ENCODE measurements at regions not wholly inside any gene's neighbourhood (a gene's known extent, or its start where the extent isn't known, plus 50 kb on each side); places are given as distances from the start of the nearest gene placed in this dataset.

GRCh38 chr3:162287600-162287999 lies 791.0 kb downstream of the OTOL1 start:
- no peak for DNase-seq (ENCODE audit: low spot score)
- no peak for FAIRE-seq

GRCh38 chr3:162292409-162292808 lies 795.8 kb downstream of the OTOL1 start:
- DNase-seq (ENCODE audit: low spot score) (no peak), FAIRE-seq (no peak)

GRCh38 chr3:162295323-162295983 lies 798.8 kb downstream of the OTOL1 start:
- DNase-seq (ENCODE audit: low spot score) = peak; percentile 49
- FAIRE-seq = no peak

GRCh38 chr3:162302983-162303624 lies 806.5 kb downstream of the OTOL1 start:
- FAIRE-seq (peak; percentile 23), DNase-seq (ENCODE audit: low spot score) (no peak)

GRCh38 chr3:162317046-162317445 lies 820.4 kb downstream of the OTOL1 start:
- FAIRE-seq = no peak
- no peak for DNase-seq (ENCODE audit: low spot score)

- no peak for DNase-seq (ENCODE audit: low spot score)
- FAIRE-seq = no peak
Measured at GRCh38 chr3:162328649-162329048, 832.0 kb downstream of the OTOL1 start.

GRCh38 chr3:162329514-162329913 lies 832.9 kb downstream of the OTOL1 start:
- FAIRE-seq (no peak), DNase-seq (ENCODE audit: low spot score) (no peak)

GRCh38 chr3:162332344-162332743 lies 835.7 kb downstream of the OTOL1 start:
- FAIRE-seq = no peak
- DNase-seq (ENCODE audit: low spot score) = no peak

- no peak for DNase-seq (ENCODE audit: low spot score)
- no peak for FAIRE-seq
Measured at GRCh38 chr3:162334537-162334936, 837.9 kb downstream of the OTOL1 start.

GRCh38 chr3:162337630-162338029 lies 841.0 kb downstream of the OTOL1 start:
- no peak for DNase-seq (ENCODE audit: low spot score)
- FAIRE-seq = no peak

- no peak for FAIRE-seq
- DNase-seq (ENCODE audit: low spot score) = no peak
Measured at GRCh38 chr3:162338514-162338913, 841.9 kb downstream of the OTOL1 start.

- DNase-seq (ENCODE audit: low spot score) (no peak), FAIRE-seq (no peak)
Measured at GRCh38 chr3:162348912-162349311, 852.3 kb downstream of the OTOL1 start.

GRCh38 chr3:162353414-162353813 lies 856.8 kb downstream of the OTOL1 start:
- FAIRE-seq = no peak

GRCh38 chr3:162354356-162354755 lies 857.7 kb downstream of the OTOL1 start:
- FAIRE-seq = no peak
- DNase-seq (ENCODE audit: low spot score) = no peak

More at GRCh38 chr3:162353414-162353813, 856.8 kb downstream of the OTOL1 start:
- no peak for DNase-seq (ENCODE audit: low spot score)

GRCh38 chr3:162365066-162365719 lies 868.6 kb downstream of the OTOL1 start:
- DNase-seq (ENCODE audit: low spot score) (no peak), FAIRE-seq (no peak)

GRCh38 chr3:162366166-162366766 lies 869.7 kb downstream of the OTOL1 start:
- FAIRE-seq (no peak), DNase-seq (ENCODE audit: low spot score) (no peak)

GRCh38 chr3:162367429-162368260 lies 871.0 kb downstream of the OTOL1 start:
- DNase-seq (ENCODE audit: low spot score) (no peak), FAIRE-seq (no peak)

- no peak for DNase-seq (ENCODE audit: low spot score)
- no peak for FAIRE-seq
Measured at GRCh38 chr3:162368417-162368816, 871.8 kb downstream of the OTOL1 start.

GRCh38 chr3:162369306-162369705 lies 872.7 kb downstream of the OTOL1 start:
- FAIRE-seq = no peak
- no peak for DNase-seq (ENCODE audit: low spot score)

- no peak for DNase-seq (ENCODE audit: low spot score)
- no peak for FAIRE-seq
Measured at GRCh38 chr3:162370141-162370540, 873.5 kb downstream of the OTOL1 start.

GRCh38 chr3:162376761-162377160 lies 880.2 kb downstream of the OTOL1 start:
- FAIRE-seq = no peak
- DNase-seq (ENCODE audit: low spot score) = no peak

All from urothelium cell line (cell line).